Motor neuron (in vitro differentiated cells): ENCODE measurements at regions not wholly inside any gene's neighbourhood (a gene's known extent, or its start where the extent isn't known, plus 50 kb on each side); places are given as distances from the start of the nearest gene placed in this dataset.

ENCODE experiments used
- ATAC-seq, 8 experiments: fragments of 200-7000 bp; cut with Tn5 transposase; replicated peaks in 6 of 8; 2 replicates each; pipeline ENCODE4 v1.8.0; 2021; ENCODE audit warnings: mild to moderate bottlenecking in 8 of 8, moderate library complexity in 8 of 8
- H3K27ac ChIP-seq, 2 donors: fragments of 250-450 bp; sonication (Bioruptor Pico); 2 replicates each; pipeline ENCODE4 v1.9.0; 2021; ENCODE audit warnings: antibody characterized with exemption in 2 of 2, mild to moderate bottlenecking in 2 of 2, moderate library complexity in 1 of 2
- H3K4me1 ChIP-seq, 2 donors: fragments of 250-450 bp; sonication (Bioruptor Pico); replicated peaks in 1 of 2; 2 replicates each; pipeline ENCODE4 v1.6.1; 2021; ENCODE audit warnings: antibody characterized with exemption in 2 of 2, mild to moderate bottlenecking in 2 of 2, moderate library complexity in 1 of 2
- H3K4me3 ChIP-seq, 5 donors: fragments of 250-450 bp; sonication (Bioruptor Pico); 2 replicates each; pipeline ENCODE4 v1.9.0; 2021; ENCODE audit warnings: antibody characterized with exemption in 5 of 5, mild to moderate bottlenecking in 5 of 5, moderate library complexity in 4 of 5
- WGBS, 10 experiments: fragments of 450-650 bp; shearing (Covaris generic); methylation state at CpG; one replicate each; pipeline ENCODE4 v1.0.0; 2022; 5-methylcytosine and 5-hydroxymethylcytosine counted together
- in situ Hi-C, 9 experiments: fragments of 400-800 bp; cut with MboI; loops; one replicate each; pipeline ENCODE4 v1.15.0; 2021; ENCODE audit warnings: low sequenced_read_pairs in 9 of 9, low pct_unique_long_range_greater_than_20kb in 2 of 9; ENCODE audit not compliant: unreplicated experiment in 9 of 9

DNA sequence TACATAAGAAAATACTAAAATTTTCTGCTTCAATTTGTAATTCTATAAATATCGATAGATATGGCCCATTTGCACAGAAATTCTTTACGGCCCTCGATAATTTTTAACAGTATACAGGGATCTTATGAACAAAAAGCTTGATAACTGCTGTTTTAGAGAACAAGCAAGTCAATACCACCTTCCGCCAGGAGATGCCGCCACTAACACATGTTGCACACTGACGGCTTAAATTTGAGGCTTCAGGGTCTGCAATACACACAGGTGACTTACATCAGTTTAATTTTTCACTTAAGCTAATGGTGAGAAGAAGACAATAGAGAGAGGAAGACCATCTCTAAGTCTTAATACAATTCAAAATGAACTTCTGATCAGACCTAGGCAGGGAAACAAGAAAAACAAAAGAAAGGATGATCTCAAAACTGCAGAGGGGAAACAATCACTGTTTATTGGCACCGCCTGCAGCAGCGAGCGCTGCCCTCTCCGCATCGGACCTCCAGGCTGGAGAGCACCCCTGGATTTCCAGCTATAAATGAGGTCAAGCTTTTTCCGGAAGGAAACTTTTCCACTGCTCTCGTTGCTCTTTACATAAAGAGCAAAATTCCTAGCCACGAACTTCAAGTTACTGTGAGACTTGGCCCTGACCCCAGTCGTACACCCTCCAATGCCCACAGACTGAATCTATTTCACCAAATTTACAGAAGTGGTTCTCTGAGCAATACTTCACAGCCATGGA, 53.9 kb downstream of the OTOR start:
- in situ Hi-C loops = loop anchor here in 7 of 9 experiments (10.0 to 25.0 kb wide), 5 partner anchors 485 to 643 kb away; no protein-coding TSS in a partner anchor
- ATAC-seq = peak in 6 of 8 experiments; percentile 46 to 64 (median 57)
- no peak overlapping the region for H3K4me3 ChIP-seq
- WGBS, 10 experiments = 0 to 82% (median 12%) methylated on average over 3 to 15 of the region's 15 CpGs
- no peak overlapping the region for H3K27ac ChIP-seq
- H3K4me1 ChIP-seq = no peaks in the 10 kb centered on the region

DNA sequence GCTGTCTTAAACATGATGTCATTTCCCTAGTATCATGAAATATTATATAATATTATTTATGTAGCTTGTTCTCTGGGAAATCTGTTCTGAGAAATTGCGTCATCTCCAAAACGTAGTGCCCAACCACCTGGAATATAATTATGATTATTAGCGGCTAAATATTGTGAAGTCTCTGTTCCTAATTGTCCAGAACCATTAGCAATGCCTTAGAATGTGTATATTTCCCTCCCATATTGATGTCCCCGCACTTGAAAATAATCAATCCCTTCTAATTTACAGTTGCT, 54.4 kb downstream of the OTOR start:
- H3K4me3 ChIP-seq = no peak overlapping the region
- in situ Hi-C loops = loop anchor here in 7 of 9 experiments (10.0 to 25.0 kb wide), 5 partner anchors 485 to 642 kb away; no protein-coding TSS in a partner anchor
- ATAC-seq = no peak
- H3K27ac ChIP-seq = no peak overlapping the region
- WGBS, 10 experiments = 4 to 87% (median 67%) methylated on average over 2 to 4 of the region's 4 CpGs
- H3K4me1 ChIP-seq = no peaks in the 10 kb centered on the region

DNA sequence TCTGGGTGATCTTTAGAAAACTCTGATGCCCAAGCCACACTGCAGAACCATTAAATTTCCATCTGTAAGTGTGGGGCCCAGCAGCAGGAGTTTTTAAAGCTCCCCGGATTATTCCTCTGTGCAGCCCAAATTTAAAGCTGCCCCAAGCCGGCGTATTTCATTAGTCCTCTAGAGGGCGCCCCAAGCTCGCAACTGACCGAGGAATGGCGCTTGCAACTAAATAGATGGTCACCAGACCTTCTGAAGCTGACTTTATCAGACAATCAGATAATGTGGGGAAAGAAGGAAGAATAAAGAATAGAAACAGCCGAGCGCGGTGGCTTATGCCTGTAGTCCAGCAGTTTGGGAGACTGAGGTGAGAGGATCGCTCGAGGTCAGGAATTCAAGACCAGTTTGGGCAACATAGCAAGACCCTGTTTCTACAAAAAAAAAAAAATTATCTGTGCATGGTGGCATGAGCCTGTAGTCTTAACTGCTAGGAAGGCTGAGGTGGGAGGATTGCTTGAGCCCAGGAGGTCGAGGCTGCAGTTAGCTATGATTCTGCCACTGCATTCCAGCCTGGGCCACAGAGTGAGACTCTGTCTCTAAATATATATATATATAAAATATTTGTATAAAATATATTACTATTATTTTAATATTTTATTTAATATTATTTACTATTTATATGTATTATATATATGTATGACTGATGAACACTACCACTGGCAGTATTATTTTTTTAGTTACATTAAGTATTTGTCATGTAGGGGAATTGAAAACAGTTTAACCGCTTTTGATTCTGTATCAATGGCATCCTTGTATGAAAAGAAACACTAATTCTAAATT, 56.0 kb downstream of the OTOR start:
- 0 to 100% (median 22%) methylated on average over 1 to 14 of the region's 14 CpGs; no CpG with 5 or more reads in 1 of the 10 experiments for WGBS, 10 experiments
- peak; percentile 67 to 87 (median 74) for ATAC-seq
- in situ Hi-C loops = loop anchor here in 7 of 9 experiments (10.0 to 25.0 kb wide), 5 partner anchors 483 to 641 kb away; no protein-coding TSS in a partner anchor
- no peaks in the 10 kb centered on the region for H3K4me1 ChIP-seq
- H3K4me3 ChIP-seq = no peak overlapping the region
- H3K27ac ChIP-seq = no peak overlapping the region

DNA sequence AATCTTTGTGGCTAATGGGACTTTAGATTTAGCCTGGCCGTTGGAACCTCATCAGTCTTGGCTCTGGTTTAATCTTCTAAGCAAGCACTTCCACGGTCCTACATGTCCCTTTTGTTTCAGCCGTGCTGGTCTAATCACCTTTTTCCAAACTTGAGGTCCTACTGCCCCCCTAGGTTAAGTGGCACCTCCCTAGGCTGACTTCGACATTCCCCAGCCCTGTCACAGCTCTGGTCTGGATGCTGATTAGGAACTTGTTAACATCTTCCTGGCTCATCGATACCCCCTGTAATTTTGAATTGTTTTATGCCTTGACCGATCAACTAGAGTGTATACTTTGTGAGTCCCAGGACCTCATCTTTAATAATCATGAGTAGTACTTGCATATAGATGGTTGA, 56.6 kb downstream of the OTOR start:
- no peaks in the 10 kb centered on the region for H3K4me1 ChIP-seq
- no peak for ATAC-seq
- H3K4me3 ChIP-seq = no peak overlapping the region
- 22 to 100% (median 66%) methylated on average over 1 to 6 of the region's 6 CpGs for WGBS, 10 experiments
- in situ Hi-C loops = loop anchor here in 7 of 9 experiments (10.0 to 25.0 kb wide), 5 partner anchors 483 to 640 kb away; no protein-coding TSS in a partner anchor
- H3K27ac ChIP-seq = no peak overlapping the region

DNA sequence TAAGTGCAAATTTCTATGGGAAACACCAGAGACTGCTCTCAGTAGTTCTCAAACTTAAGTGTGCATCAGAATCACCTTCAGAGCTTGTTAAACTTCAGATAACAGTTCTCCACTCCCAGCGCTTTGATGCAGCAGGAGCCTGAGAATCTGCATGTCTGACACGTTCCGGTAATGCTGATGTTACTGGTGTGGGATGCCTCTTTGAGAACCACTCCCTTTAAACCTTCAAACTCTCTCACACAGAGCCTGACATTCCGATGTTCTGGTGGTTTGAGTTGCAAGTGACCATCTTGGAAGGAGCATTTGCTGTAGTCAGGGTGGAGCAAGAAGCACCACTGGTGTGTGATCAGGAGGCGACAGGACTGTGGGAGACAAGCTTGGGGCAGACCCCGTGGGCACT, 57.9 kb downstream of the OTOR start:
- ATAC-seq = peak in 1 of 8 experiments; percentile 22
- Histone ChIP-seq H3K27ac (no peak overlapping the region), H3K4me1 (no peaks in the 10 kb centered on the region), H3K4me3 (no peak overlapping the region)
- WGBS, 10 experiments = 0 to 100% (median 77%) methylated on average over 1 to 6 of the region's 6 CpGs; no CpG with 5 or more reads in 2 of the 10 experiments
- in situ Hi-C loops = loop anchor here in 7 of 9 experiments (10.0 to 25.0 kb wide), 5 partner anchors 481 to 639 kb away; no protein-coding TSS in a partner anchor

DNA sequence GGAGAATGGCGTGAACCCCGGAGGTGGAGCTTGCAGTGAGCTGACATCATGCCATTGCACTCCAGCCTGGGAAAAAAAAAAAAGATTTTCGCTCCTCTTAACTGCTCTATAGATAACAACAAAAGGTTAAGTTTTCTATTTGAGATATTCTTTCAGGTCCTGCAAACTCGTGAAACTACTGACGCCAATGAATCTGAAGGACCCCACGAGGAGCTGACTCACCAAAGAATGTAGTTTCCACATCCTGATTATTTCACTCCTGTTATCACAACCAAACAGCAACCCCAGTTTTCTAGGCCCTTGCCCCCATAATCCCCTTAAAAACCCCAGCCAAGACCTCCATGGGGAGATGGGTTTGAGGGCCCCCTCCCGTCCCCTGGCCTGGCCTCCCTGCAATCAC, 58.7 kb downstream of the OTOR start:
- in situ Hi-C loops = loop anchor here in 7 of 9 experiments (10.0 to 25.0 kb wide), 5 partner anchors 480 to 638 kb away; no protein-coding TSS in a partner anchor
- no peaks in the 10 kb centered on the region for H3K4me1 ChIP-seq
- no peak for ATAC-seq
- H3K27ac ChIP-seq = no peak overlapping the region
- 56 to 90% (median 76%) methylated on average over 1 to 5 of the region's 7 CpGs; no CpG with 5 or more reads in 4 of the 10 experiments for WGBS, 10 experiments
- H3K4me3 ChIP-seq = no peak overlapping the region

DNA sequence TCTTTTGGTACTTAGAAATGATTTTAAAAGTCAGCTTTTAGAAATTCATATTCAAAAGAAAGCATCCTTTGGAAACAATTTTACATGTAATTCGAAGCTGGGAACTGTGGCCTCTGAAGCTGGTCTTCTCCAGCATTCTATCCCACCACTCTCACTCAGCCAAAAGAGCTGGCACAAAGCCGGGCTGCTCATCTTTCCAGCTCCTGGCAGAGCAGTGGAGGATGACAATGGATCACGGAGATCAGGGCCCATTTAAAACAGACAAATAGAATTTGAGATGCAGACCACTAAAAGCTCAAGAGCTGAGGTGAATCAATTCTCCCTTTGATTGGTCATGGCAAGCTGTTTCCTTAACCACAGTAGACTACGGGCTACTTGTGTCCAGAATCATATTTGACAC, 60.6 kb downstream of the OTOR start:
- no peak overlapping the region for H3K4me3 ChIP-seq
- WGBS, 10 experiments = 0 to 90% (median 47%) methylated on average over 2 to 4 of the region's 4 CpGs; no CpG with 5 or more reads in 2 of the 10 experiments
- ATAC-seq = no peak
- in situ Hi-C loops = loop anchor here in 7 of 9 experiments (10.0 to 25.0 kb wide), 5 partner anchors 479 to 636 kb away; no protein-coding TSS in a partner anchor
- no peak overlapping the region for H3K27ac ChIP-seq
- H3K4me1 ChIP-seq = no peaks in the 10 kb centered on the region

DNA sequence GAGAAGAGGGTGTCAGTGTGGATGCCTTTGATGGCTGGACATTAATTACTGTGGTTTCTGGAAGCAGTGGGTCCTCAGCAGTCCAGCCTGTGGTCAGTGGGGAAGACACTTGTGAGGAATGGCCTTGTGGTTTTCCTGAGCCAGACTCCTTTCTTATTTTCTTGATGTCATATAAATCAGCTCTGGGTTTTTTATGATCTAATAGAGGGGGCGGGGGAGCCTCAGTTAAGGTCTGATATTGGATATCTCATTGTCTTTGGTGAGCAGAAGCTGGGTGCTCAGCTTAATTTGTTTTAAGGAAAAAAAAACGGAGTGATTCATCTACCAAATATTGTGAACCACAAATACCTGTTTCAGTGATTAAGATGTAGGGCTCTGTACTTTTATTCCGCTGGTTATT, 62.1 kb downstream of the OTOR start:
- no peak overlapping the region for H3K4me3 ChIP-seq
- ATAC-seq = peak in 1 of 8 experiments; percentile 12
- no peaks in the 10 kb centered on the region for H3K4me1 ChIP-seq
- H3K27ac ChIP-seq = no peak overlapping the region
- in situ Hi-C loops = loop anchor here in 5 of 9 experiments (10.0 to 25.0 kb wide), 3 partner anchors 477 to 627 kb away; no protein-coding TSS in a partner anchor
- 27 to 100% (median 65%) methylated on average over 1 to 3 of the region's 3 CpGs; no CpG with 5 or more reads in 2 of the 10 experiments for WGBS, 10 experiments

DNA sequence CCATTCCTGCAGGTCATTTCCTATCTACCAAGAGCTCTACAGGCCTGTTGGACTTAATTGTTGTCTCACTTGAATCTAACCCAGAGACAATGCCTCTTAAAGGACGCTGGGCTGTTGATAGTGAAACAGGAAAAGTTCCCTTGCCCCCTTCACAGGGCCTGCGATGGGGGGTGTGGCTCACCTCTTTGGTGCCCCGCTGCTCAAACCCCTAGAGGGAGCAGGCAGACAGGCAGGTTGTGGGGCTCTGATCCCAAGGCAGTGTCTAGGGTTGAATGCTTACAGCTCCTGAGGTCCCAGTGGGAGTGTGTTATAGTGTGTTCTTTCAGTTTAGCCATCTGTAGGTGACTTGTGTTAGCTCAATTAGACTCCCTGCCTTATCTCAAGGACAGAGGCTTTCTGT, 68.0 kb downstream of the OTOR start:
- no peak for ATAC-seq
- Histone ChIP-seq H3K27ac (no peak overlapping the region), H3K4me1 (no peaks in the 10 kb centered on the region), H3K4me3 (no peak overlapping the region)
- 11 to 82% (median 35%) methylated on average over 1 to 3 of the region's 3 CpGs; no CpG with 5 or more reads in 6 of the 10 experiments for WGBS, 10 experiments
- in situ Hi-C loops = loop anchor here in 5 of 9 experiments (10.0 to 25.0 kb wide), 3 partner anchors 471 to 621 kb away; no protein-coding TSS in a partner anchor

DNA sequence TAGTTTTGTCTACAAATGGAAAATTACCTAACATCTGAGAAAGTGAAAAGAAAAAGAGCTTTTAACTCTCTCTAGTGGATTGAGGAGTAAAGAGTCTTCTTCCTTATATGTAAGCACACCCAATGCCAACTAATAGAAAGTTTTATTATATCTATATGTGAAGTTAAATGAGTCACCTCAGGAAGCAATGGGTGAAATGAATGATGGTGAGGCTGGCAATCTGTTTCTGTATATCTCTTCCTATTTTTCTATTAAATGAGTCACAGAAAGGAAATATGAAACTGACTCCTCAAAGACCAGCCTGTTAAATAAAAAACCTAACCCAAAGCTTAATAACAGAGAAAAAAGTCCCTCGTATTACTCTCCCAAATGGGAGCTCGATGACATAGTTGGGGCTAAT, 71.3 kb downstream of the OTOR start:
- no peak overlapping the region for H3K4me3 ChIP-seq
- no peak for ATAC-seq
- H3K4me1 ChIP-seq = no peaks in the 10 kb centered on the region
- WGBS, 10 experiments = 0 to 100% (median 71%) methylated on average over 1 to 2 of the region's 2 CpGs; no CpG with 5 or more reads in 1 of the 10 experiments
- no peak overlapping the region for H3K27ac ChIP-seq
- in situ Hi-C loops = loop anchor here in 5 of 9 experiments (10.0 to 25.0 kb wide), 3 partner anchors 468 to 618 kb away; no protein-coding TSS in a partner anchor

DNA sequence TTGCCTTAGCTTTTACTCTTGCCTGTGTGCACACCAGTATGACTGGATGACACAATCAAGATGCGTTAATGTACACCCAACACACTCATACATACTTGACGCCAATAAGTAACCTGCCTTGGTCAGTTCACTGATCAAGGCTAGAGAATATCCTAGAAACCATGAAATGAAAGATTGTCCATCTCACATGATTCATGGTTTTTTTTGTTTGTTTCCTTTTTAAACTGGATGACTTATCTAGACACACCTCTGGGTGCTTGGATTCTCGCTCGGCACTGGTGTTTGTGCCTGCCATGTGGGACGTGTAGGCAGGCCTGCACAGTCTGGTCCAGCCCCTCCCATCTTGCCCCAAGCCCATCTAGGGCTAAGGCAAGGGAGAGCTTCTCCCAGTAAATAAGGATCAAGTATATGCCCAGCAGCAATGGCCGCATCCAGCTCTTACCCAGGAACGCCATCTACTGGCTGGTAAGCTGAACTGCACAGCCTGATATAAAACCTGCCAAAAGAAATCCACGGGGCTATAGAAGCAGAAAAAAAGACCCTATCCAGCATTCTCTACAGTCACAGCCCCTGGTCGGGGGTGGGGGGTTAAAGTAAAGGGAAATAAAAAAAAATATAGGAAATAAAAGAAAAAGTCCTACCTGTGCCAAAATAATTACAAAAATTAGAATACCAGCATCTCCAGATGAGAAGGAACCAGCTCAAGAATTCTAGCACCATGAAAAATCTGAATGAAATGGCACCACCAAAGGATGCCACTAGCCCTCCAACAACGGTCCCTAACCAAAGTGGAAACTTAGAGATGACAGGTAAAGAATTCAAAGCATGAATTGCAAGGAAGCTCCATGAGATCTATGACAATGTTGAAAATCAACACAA, 73.3 kb downstream of the OTOR start:
- H3K4me3 ChIP-seq = no peak overlapping the region
- no peak overlapping the region for H3K27ac ChIP-seq
- in situ Hi-C loops = loop anchor here in 4 of 9 experiments (25.0 kb wide), 2 partner anchors 466 to 616 kb away; no protein-coding TSS in a partner anchor
- H3K4me1 ChIP-seq = no peaks in the 10 kb centered on the region
- WGBS, 10 experiments = 0 to 61% (median 41%) methylated on average over 2 to 10 of the region's 10 CpGs
- peak in 3 of 8 experiments; percentile 49 to 70 (median 51) for ATAC-seq

DNA sequence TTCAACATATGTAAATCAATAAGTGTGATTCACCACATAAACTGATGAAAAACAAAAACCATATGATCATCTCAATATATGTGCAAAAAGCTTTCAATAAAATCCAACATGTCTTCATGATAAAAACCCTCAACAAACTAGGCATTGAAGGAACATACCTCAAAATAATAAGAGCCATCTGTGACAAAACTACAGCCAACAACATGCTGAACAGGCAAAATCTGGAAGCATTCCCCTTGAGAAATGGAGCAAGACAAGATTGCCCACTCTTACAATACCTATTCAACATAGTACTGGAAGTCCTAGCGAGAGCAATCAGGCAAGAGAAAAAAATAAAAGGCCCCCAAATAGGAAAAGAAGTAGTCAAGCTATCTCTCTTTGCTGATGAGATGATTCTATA, 76.5 kb downstream of the OTOR start:
- in situ Hi-C loops = loop anchor here in 4 of 9 experiments (25.0 kb wide), 2 partner anchors 463 to 613 kb away; no protein-coding TSS in a partner anchor
- 0 to 83% (median 69%) methylated on average over 1 of the region's 1 CpG; no CpG with 5 or more reads in 2 of the 10 experiments for WGBS, 10 experiments

More for the DNA sequence above, 76.5 kb downstream of the OTOR start:
- no peak overlapping the region for H3K27ac ChIP-seq
- ATAC-seq = no peak
- no peaks in the 10 kb centered on the region for H3K4me1 ChIP-seq
- no peak overlapping the region for H3K4me3 ChIP-seq
